Choroid plexus epithelial cell (primary cell): ENCODE measurements at regions not wholly inside any gene's neighbourhood (a gene's known extent, or its start where the extent isn't known, plus 50 kb on each side); places are given as distances from the start of the nearest gene placed in this dataset.

Experiments used
- DNase-seq: peaks from one replicate; pipeline ENCODE4 v3.0.0-alpha.2; 2010; ENCODE audit warnings: low read depth
- H3K4me3 ChIP-seq: 2 replicates; pipeline ENCODE4 v1.5.1; 2011; ENCODE audit warnings: low read depth, mild to moderate bottlenecking, control low read depth, low read length, moderate library complexity
- TF ChIP-seq, protein P1 (sequence below): conservative IDR thresholded peaks from 2 replicates; pipeline ENCODE4 v1.5.1; 2011; ENCODE audit warnings: low read depth, mild to moderate bottlenecking, control low read depth, inconsistent platforms, low read length, moderate library complexity

DNA sequence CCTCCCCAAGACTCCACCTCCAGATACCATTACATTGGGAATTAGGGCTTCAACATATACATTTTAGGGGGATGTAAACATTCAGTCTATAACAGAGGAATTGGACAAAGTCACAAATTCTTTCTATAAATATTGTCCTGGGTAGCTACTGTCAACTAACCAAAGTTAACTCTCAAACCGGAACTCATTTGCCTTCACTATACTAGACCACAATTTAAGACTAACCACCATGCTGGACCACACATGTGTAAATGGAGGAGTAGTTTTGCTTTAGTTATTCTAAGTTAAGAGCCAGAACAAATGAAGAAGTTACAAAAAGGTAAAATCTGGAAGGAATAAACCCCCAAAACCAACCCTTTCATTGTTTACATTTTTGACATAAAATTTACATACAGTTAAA, 222.8 kb downstream of the NDFIP2 start:
- no peak overlapping the region for H3K4me3 ChIP-seq
- TF ChIP-seq, protein P1, sequence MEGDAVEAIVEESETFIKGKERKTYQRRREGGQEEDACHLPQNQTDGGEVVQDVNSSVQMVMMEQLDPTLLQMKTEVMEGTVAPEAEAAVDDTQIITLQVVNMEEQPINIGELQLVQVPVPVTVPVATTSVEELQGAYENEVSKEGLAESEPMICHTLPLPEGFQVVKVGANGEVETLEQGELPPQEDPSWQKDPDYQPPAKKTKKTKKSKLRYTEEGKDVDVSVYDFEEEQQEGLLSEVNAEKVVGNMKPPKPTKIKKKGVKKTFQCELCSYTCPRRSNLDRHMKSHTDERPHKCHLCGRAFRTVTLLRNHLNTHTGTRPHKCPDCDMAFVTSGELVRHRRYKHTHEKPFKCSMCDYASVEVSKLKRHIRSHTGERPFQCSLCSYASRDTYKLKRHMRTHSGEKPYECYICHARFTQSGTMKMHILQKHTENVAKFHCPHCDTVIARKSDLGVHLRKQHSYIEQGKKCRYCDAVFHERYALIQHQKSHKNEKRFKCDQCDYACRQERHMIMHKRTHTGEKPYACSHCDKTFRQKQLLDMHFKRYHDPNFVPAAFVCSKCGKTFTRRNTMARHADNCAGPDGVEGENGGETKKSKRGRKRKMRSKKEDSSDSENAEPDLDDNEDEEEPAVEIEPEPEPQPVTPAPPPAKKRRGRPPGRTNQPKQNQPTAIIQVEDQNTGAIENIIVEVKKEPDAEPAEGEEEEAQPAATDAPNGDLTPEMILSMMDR, result no peak
- DNase-seq, result no peak

DNA sequence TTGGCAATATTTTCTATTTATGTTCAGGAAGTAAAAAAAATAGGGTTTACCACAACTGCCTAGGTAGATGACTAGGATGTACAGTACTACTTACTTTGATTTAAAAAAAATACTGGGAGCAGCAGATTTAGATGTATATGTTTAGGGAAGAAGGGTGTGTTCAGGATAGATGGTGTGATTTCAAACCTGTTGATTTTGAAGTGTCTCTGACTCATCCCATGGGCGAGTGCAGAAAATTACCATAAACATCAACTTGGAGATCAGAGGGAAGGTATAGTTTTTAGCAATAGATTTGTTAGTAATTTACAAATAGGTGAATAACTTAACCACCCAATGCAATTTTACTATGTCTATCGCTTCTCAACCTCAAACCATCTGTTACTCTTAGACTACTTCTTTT, 214.8 kb downstream of the NDFIP2 start:
- TF ChIP-seq, protein P1, result no peak
- no peak for DNase-seq
- no peak overlapping the region for H3K4me3 ChIP-seq

DNA sequence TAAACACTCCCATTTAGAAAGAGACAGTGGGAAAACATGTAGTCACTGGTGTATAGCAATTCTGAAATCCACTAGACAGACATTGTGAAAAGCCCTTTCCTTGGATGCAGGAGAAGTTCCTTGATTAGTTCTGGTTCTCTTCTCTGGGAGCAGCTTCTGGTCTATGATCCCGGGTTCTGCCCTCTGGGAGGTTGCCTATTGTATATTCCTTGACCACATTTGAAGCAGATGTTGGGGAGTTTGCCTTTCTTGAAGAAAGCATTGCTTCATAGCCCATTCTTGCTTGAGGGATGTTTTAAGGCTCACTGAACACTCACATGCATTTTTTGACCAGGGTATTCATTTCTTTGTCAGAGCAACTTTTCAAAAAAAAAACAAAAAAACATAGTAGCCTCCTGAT, 211.9 kb downstream of the NDFIP2 start:
- H3K4me3 ChIP-seq, result no peak overlapping the region
- no peak for DNase-seq
- TF ChIP-seq, protein P1, result no peak

DNA sequence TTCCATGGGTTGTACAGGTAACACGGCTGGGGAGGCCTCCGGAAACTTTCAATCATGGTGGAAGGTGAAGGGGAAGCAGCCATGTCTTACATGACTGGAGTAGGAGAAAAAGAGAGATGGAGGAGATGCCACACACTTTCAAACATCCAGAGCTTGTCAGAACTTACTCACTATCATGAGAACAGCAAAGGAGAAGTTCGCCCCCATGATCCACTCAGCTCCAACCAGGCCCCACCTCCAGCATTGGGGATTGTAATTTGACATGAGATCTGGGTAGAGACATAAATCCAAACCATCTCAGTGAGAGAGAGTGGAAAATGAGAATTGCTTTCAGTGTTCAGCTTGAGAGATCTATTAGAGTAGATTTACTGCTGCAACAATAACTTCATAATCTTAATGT, 210.9 kb downstream of the NDFIP2 start:
- H3K4me3 ChIP-seq, result no peak overlapping the region
- DNase-seq, result no peak
- TF ChIP-seq, protein P1, result no peak

DNA sequence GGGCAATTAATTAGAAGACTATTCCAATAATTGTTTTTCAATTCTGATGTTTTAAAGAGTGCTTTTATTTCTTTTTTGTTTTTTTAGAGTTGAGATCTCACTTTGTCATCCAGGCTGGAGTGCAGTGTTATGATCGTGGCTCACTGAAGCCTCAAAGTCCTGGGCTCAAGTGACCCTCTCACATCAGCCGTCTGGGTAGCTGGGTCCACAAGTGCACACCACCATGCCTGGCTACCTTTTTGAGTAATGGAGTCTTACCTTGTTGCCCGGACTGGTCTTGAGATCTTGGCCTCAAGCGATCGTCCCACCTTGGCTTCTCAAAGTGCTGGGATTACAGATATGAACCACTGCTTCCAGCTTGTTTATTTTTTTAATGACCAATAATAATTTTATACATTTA, 207.8 kb downstream of the NDFIP2 start:
- no peak overlapping the region for H3K4me3 ChIP-seq
- no peak for DNase-seq
- TF ChIP-seq, protein P1, result no peak

DNA sequence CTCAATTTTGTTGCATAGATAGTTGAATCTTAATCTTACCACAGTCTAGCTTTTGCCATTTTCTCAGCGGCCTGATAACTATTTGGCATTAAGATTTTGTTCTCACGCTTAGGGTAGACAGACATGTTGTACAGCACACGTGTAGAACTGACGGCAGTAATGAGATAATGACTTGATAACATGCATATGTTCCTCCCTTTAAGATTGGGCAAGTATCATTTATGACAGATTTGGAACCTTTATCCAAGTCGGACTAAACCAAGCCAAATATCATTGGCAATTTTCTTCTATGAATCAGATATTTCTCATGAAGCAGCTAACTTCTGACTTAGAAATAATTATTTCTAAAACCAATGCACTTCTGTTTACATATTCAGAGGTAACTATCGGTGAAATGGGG, 205.5 kb downstream of the NDFIP2 start:
- TF ChIP-seq, protein P1, result no peak
- H3K4me3 ChIP-seq, result no peak overlapping the region
- DNase-seq, result no peak

DNA sequence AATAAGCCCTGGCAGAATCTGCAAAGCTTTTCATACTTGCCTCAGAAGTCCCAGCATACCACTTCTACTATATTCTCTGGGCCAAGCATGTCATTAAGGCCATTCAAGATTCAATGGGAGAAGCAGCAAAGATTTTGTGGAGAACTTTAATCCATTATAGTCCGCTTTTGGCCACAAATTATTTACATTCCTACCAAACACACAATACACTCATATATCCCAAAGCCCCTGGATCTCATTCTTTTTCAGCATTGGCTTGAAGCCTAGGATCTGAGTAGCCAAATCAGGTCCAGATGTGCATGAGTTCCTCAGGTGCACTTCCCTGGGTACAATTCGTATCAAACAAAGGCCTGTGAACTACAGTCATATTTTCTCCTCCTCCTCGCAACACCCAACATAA, 203.4 kb downstream of the NDFIP2 start:
- DNase-seq, result no peak
- TF ChIP-seq, protein P1, result no peak
- no peak overlapping the region for H3K4me3 ChIP-seq
